GM12801 (cell line): ENCODE measurements at regions not wholly inside any gene's neighbourhood (a gene's known extent, or its start where the extent isn't known, plus 50 kb on each side); places are given as distances from the start of the nearest gene placed in this dataset.

Experiments
- TF ChIP-seq, protein P1 (sequence below): IDR thresholded peaks from one replicate; pipeline ENCODE4 v1.5.1; 2011; ENCODE audit warnings: control low read depth; ENCODE audit not compliant: insufficient read length; ENCODE audit errors: extremely low read depth

DNA sequence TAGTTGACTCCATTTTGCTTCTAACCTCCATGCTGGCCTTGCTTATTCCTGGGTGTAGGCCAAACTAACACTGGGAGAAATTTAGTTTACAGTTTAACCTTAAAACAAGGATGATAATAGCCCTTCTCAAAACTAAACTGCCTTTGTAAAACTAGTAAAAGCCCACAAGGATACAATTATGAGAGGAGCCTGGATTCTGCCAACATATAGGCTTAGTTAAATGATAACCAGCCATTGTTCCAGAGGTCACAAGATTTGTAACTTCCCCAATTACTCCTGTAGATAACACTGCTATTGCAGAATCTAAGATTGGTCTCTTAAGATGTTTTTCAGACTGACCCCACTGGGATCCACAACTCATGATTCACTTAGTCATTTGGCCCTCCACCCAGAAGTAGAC, 2300.3 kb upstream of the C9orf72 start:
- TF ChIP-seq, protein P1, sequence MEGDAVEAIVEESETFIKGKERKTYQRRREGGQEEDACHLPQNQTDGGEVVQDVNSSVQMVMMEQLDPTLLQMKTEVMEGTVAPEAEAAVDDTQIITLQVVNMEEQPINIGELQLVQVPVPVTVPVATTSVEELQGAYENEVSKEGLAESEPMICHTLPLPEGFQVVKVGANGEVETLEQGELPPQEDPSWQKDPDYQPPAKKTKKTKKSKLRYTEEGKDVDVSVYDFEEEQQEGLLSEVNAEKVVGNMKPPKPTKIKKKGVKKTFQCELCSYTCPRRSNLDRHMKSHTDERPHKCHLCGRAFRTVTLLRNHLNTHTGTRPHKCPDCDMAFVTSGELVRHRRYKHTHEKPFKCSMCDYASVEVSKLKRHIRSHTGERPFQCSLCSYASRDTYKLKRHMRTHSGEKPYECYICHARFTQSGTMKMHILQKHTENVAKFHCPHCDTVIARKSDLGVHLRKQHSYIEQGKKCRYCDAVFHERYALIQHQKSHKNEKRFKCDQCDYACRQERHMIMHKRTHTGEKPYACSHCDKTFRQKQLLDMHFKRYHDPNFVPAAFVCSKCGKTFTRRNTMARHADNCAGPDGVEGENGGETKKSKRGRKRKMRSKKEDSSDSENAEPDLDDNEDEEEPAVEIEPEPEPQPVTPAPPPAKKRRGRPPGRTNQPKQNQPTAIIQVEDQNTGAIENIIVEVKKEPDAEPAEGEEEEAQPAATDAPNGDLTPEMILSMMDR = no peak

DNA sequence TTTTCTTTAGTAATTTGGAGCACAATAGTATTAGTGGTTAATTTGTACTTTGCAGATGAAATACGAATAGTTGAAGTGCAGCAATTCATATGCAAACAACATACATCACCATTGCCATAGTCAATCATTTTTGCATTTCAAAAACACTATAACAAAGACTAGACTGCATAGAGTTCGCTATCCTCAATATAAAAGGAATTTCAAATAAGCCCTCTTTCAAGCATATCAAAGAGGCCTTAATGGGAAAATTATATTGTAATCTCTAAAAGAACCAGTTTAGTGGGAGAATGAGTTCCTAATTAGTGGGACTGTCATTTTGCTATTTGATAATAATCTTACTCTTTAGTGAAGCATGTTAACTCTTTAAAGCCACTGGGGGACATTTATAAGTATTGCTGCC, 2302.3 kb upstream of the C9orf72 start:
- TF ChIP-seq, protein P1 = no peak

DNA sequence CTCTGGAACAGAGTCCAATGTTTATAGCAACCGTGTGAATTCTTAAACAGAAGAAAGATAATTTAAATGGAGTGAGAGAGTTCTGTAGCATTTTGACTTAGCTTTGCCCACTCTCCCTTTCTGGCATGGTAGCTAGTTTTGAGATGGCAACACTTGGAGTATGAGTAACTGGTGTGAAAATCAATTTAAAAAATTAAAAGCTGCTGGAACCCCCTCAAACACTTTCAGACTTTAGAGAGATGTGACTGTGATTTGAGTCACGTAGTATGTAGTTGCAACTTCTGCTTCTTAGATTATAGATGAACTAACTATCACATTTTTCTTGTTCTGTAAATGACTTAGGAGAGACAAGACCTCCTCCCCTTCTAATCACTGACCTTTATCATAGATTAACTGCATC, 2309.5 kb upstream of the C9orf72 start:
- TF ChIP-seq, protein P1 = no peak

DNA sequence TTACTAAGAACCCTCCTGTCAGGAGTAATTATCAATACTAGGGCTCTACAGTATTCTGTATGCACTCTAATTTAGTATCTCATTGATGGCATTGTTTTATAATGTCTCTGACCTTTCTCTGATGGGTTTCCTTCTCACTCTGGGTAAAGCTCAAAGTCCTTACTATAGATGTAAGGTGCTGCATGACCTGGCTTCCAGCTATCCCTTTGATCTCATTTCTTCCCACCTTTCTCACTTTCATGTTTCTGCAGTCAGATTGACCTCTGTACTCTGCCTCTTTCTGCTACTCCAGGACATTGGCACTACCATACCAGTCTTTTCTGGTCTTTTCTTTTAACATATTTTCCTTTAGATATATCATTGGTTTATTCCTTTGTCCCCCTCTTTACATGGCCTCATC, 2332.8 kb upstream of the C9orf72 start:
- TF ChIP-seq, protein P1 = no peak

DNA sequence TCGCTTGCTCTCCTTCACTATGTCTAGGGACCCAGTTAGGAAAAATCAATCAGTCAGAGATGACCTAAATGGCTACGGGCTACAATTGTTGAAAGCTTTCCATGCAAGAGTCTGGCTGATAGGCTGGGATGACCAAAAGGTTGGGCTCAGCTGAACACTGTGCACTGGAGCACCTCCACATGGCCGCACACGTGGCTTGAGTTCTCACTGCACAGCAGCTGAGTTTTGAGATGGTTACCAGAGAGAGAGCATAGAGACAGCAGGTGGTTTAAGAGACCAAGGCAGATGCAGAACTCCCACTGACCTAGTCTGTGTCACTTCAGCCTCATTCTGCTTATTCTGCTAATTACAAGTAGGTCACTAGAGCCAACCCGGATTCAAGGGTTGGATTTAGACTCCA, 2354.8 kb upstream of the C9orf72 start:
- TF ChIP-seq, protein P1 = no peak

DNA sequence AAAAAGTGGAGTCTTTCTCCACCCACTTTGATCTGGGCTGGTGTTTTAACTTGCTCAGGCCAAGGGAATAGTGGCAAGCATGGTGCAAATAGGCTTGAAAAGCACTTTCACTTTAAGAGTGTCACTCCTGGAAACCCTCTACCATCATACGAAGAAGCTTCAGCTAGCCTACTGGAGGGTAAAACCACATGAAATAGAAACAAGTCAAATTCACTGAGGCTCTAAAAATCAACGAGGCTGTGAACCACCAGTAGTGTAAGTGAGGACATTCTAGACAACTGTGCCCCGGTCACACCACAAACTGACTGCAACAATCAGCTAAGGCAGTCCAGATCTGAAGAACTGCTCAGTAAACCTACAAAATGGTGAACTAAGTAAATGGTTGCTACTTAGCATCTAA, 2366.3 kb upstream of the C9orf72 start:
- TF ChIP-seq, protein P1 = no peak

DNA sequence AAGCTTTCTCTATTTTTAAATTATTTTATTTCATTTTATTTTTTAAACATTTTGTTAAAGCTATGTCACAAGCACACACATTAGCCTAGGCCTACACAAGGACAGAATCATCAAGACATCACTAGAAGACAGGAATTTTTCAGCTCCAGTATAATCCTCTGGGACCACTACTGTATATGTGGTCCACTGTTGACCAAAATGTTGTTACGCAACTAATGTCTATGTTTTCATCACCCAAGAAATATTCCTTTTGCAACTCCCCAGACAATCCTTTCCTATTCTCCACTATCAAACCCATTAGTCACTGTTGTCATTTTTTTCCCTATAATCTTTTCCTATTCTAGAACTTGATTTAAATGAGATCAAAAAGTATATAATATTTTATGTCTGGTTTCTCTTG, 2371.7 kb upstream of the C9orf72 start:
- TF ChIP-seq, protein P1 = no peak

DNA sequence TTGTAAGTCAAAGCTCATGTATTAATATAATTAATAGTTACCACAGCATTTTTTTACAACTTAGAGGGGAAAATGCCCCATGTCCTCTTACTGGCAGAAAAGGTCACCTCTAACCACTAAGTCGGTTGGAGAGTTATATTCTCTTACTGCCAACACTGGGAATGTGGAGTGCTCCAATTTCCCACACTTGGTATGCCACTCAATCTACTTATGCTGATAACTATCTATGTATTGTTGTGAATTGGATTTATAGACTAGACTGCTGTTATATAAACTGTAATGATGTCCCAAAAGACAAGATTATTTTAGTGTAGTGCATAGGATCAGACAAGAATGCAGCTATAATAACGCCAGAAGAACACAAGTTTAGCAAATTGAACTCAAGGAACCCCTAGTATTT, 2385.2 kb upstream of the C9orf72 start:
- TF ChIP-seq, protein P1 = no peak
